Thymus (tissue), 11 donors: ENCODE measurements at regions not wholly inside any gene's neighbourhood (a gene's known extent, or its start where the extent isn't known, plus 50 kb on each side); places are given as distances from the start of the nearest gene placed in this dataset.
"Not testable (repeated sequence)": the region's sequence is repeated elsewhere in the genome, so short reads cannot be mapped to it uniquely, and the experiment has no call there.

Experiments used
- DNase-seq, 9 donors: peaks; one replicate each; pipeline ENCODE4 v3.0.0-alpha.2; 2013; ENCODE audit warnings: low spot score in 9 of 9, low read depth in 6 of 9, missing footprints in 1 of 9
- H3K27ac ChIP-seq, 2 donors: one replicate each; pipeline ENCODE4 v1.5.1; 2013; ENCODE audit warnings: control low read depth in 1 of 2, low read depth in 1 of 2, low read length in 1 of 2, mild to moderate bottlenecking in 1 of 2, moderate library complexity in 1 of 2
- H3K27me3 ChIP-seq, 2 donors: one replicate each; pipeline ENCODE4 v1.5.1; 2013; ENCODE audit warnings: low read length in 1 of 2; ENCODE audit not compliant: control insufficient read depth in 2 of 2, insufficient read depth in 1 of 2
- H3K36me3 ChIP-seq, 2 donors: one replicate each; pipeline ENCODE4 v1.5.1; 2013; ENCODE audit warnings: low read length in 1 of 2, mild to moderate bottlenecking in 1 of 2, moderate library complexity in 1 of 2; ENCODE audit not compliant: control insufficient read depth in 2 of 2, insufficient read depth in 2 of 2
- H3K4me1 ChIP-seq, 2 donors: one replicate each; pipeline ENCODE4 v1.5.1; 2013; ENCODE audit warnings: low read length in 2 of 2; ENCODE audit not compliant: control insufficient read depth in 2 of 2, insufficient read depth in 2 of 2
- H3K4me3 ChIP-seq, 2 donors: one replicate each; pipeline ENCODE4 v1.5.1; 2013; ENCODE audit warnings: low read length in 2 of 2, control low read depth in 1 of 2, mild to moderate bottlenecking in 1 of 2
- H3K9me3 ChIP-seq, 2 donors: one replicate each; pipeline ENCODE4 v1.5.1; 2013; ENCODE audit warnings: low read length in 1 of 2, mild to moderate bottlenecking in 1 of 2; ENCODE audit not compliant: control insufficient read depth in 2 of 2, insufficient read depth in 1 of 2
- WGBS: extraction: QIAGEN DNeasy Blood & Tissue Kit; methylation state at CpG from one replicate; pipeline ENCODE4 v1.1.7; 2013; 5-methylcytosine and 5-hydroxymethylcytosine counted together
- donor health status: healthy.

DNA sequence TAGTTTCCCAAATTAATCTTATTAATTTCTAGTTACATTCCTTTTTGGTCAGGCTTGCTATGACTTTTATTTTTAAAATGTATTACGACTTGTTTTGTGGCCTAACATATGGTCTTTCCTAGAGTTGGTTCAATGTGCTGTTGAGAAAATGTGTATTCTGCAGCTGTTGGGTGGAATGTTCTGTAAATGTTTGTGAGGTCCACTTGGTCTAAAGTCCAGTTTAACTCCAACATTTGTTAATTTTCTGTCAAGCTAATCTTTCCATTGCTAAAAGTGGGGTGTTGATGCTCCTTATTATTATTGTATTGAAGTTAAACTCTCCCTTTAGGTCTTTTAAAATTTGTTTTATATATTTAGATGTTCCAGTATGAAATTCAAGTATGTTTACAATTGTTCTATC is 1010.8 kb upstream of the EDIL3 start:
- no peak overlapping the region for H3K4me3 ChIP-seq
- no peak for DNase-seq
- H3K4me1 ChIP-seq = no peaks in the 10 kb centered on the region
- H3K27ac ChIP-seq = no peak overlapping the region
- no peaks in the 10 kb centered on the region for H3K9me3 ChIP-seq
- H3K27me3 ChIP-seq = no peaks in the 10 kb centered on the region
- no peaks in the 10 kb centered on the region for H3K36me3 ChIP-seq
- WGBS = 93% methylated on average over 1 of the region's 1 CpG

DNA sequence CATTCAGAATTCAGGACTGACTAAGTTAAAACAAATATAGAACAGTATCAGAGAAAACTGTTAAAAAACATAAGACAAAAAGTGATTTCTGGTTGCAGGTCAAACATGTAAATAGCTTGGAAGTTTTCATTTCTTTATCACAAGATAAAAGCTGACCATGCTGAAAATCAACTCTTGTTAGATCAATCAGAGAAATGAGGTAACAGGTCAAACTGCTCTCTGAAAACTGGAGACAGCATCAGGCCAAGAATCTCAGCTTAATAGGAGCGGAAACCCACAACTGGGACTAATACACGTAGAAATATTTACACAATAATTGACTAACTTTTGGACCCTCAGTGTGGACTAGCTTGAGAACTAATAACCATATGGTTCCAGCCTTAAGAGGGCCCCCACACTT is 1012.8 kb upstream of the EDIL3 start:
- no peaks in the 10 kb centered on the region for H3K36me3 ChIP-seq
- WGBS = 97% methylated on average over 2 of the region's 2 CpGs
- no peaks in the 10 kb centered on the region for H3K9me3 ChIP-seq
- no peaks in the 10 kb centered on the region for H3K27me3 ChIP-seq
- H3K4me1 ChIP-seq = no peaks in the 10 kb centered on the region
- no peak overlapping the region for H3K4me3 ChIP-seq
- no peak overlapping the region for H3K27ac ChIP-seq
- no peak for DNase-seq

DNA sequence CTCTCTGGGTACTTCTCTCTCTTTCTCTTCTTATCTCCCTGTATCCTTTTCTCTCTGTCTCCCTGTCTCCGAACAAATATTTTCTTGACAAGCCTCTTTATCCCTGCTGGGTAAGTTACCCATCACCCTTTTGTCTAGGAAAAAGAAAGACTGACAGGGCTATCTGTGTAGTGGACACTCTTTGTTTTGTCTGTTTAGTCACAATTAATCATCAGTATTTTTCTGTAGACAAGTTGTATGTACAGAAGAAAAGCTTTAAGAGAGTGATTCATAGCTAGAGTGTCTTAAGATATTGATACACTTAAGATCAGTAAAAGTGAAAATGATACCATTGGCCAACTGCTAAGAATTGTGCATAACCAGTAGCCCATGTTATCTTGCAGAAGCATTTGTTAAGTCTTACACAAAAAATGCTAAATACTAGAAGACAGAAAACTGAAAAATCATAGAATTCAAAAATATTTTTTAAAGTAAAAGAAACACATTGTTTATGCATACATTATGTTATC is 1043.8 kb upstream of the EDIL3 start:
- no peaks in the 10 kb centered on the region for H3K4me1 ChIP-seq
- peaks cover 0 to 9% of the 10 kb centered on the region in 2 donors for H3K9me3 ChIP-seq
- WGBS = 84% methylated on average over 1 of the region's 1 CpG
- H3K27ac ChIP-seq = no peak overlapping the region
- H3K27me3 ChIP-seq = no peaks in the 10 kb centered on the region
- no peaks in the 10 kb centered on the region for H3K36me3 ChIP-seq
- H3K4me3 ChIP-seq = no peak overlapping the region
- DNase-seq = no peak

DNA sequence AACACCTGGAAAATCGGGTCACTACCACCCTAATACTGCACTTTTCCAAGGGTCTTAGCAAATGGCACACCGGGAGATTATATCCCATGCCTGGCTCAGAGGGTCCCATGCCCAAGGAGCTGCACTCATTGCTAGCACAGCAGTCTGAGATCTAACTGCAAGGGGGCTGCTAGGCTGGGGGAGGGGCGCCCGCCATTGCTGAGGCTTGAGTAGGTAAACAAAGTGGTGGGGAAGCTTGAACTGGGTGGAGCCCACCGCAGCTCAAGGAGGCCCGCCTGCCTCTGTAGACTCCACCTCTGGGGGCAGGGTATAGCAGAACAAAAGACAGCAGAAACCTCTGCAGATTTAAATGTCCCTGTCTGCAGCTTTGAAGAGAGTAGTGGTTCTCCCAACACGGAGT is 1047.0 kb upstream of the EDIL3 start:
- not testable (repeated sequence) for DNase-seq, H3K27ac ChIP-seq, H3K4me1 ChIP-seq, H3K27me3 ChIP-seq, H3K4me3 ChIP-seq, H3K9me3 ChIP-seq, H3K36me3 ChIP-seq
- WGBS = 87% methylated on average over 7 of the region's 7 CpGs

DNA sequence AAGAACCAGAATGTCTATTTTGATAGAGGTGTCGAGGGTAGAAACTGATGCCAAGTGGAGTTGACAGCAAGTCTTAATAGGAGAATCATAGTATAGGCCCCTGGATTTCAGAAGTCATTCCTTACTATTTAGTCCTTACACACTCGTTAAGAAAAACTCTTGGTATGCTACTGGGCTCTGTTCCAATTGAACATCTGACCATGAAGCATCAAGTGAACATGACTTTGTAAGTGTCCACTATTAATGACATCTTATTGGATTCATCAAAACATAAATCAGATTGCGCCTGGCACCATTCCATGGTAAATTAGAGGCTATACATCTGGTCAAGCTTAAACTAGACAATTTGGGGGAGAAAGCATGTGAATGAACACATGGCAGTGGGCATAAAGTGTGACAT is 1056.5 kb upstream of the EDIL3 start:
- Histone ChIP-seq H3K9me3 (no peaks in the 10 kb centered on the region), H3K36me3 (no peaks in the 10 kb centered on the region), H3K27me3 (no peaks in the 10 kb centered on the region), H3K4me1 (no peaks in the 10 kb centered on the region), H3K4me3 (no peak overlapping the region), H3K27ac (no peak overlapping the region)
- 94% methylated on average over 3 of the region's 3 CpGs for WGBS
- DNase-seq = no peak

DNA sequence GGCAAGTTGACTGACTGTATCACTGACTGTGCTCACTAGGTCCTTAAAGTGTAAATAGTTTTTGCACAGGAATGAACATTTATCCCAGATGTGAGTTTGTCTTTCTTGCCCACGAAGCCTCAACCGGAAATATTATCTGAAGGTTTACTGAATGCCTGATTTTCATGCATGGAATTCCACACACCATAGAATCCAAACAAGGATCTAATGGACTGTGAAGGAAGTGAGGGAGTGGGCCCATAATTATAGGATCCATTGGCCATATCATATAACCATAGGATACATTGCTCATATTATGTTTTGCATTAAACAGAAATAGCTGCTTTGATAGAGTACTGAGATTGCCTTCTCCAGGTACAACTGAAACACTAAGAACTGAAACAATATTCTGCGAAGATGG is 1057.2 kb upstream of the EDIL3 start:
- no peak for DNase-seq

DNA sequence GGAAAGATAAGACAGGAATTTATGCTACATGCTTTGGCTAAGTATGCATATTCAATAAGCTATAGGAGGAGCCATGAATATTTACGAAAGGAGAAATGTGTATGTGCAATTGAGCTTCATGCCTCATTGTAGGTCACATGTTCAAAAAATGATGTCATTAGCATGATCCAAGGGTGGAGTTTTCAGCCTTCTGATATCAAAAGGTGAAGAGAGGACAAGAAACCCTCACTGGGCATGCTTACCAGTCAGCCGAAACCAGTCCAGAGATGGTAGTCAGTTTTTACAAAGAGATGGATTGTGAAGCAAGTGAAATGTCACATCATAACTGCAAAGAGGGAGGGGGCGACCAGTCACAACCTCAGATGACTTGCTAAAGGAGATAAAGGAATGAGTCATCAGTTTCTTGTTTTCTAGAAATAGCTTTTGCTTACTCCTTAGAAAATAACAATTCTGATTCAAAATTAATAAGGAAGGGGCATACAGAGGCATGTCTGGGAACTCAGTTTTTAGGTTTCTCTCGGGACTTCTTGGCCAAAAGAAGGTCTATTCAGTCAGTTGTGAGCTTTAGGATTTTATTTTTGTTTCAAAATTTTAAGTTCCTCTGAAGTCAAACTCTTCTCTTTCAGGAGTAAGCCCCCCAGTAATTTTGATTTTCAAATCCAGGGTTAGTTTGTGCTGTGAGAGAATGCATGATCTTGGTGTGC is 1067.8 kb upstream of the EDIL3 start:
- WGBS = 88% methylated on average over 4 of the region's 4 CpGs
- Histone ChIP-seq H3K4me1 (no peaks in the 10 kb centered on the region), H3K4me3 (no peak overlapping the region), H3K9me3 (no peaks in the 10 kb centered on the region), H3K36me3 (no peaks in the 10 kb centered on the region), H3K27me3 (no peaks in the 10 kb centered on the region), H3K27ac (no peak overlapping the region)
- DNase-seq = no peak

More for the DNA sequence above, 1057.2 kb upstream of the EDIL3 start:
- Histone ChIP-seq H3K27me3 (no peaks in the 10 kb centered on the region), H3K4me1 (no peaks in the 10 kb centered on the region), H3K9me3 (no peaks in the 10 kb centered on the region), H3K36me3 (no peaks in the 10 kb centered on the region), H3K27ac (no peak overlapping the region), H3K4me3 (no peak overlapping the region)
- 90% methylated on average over 3 of the region's 3 CpGs for WGBS

DNA sequence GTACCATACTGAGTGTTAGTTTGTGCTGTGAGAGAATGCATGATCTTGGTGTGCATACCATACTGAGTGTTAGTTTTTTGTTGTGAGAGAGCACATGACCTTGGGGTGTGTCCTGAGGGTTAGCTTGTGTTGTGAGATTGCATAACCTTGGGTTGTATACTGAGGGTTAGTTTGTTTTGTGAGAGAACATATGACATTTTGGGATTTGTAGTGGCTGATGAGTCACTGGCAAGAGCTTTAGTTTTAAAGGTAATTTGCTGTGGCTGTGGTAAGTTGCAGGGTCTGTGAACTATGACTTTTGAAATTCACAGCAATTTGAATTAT is 1068.3 kb upstream of the EDIL3 start:
- Histone ChIP-seq H3K27me3 (no peaks in the 10 kb centered on the region), H3K9me3 (peaks cover 0 to under 1% of the 10 kb centered on the region in 2 donors), H3K4me1 (no peaks in the 10 kb centered on the region), H3K4me3 (no peak overlapping the region), H3K27ac (no peak overlapping the region), H3K36me3 (no peaks in the 10 kb centered on the region)
- no peak for DNase-seq

DNA sequence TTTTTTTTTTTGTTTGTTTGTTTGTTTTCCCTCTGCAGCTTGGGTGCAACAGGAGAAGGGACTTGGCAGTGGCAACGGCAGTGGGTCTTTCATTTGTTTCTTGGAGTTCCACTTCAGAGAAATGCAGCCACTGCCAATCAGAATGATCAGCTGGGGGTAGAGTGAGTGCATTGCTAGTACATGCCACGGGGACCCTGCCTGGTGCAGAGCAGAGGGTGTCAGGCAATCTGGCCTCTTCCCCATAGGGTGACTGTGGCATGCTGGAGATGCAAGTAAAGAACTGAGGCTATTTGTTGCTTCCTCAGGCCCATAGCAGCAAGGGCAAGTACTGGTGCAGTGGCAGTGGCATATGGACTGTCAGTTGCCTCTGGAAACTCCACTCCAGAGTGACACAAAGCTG is 1073.6 kb upstream of the EDIL3 start:
- Histone ChIP-seq H3K9me3 (peaks cover 0 to 24% of the 10 kb centered on the region in 2 donors), H3K36me3 (no peaks in the 10 kb centered on the region), H3K27ac (no peak overlapping the region), H3K27me3 (no peaks in the 10 kb centered on the region), H3K4me1 (no peaks in the 10 kb centered on the region), H3K4me3 (no peak overlapping the region)
- 85% methylated on average over 2 of the region's 2 CpGs for WGBS
- no peak for DNase-seq
